SK-N-SH (cell line): ENCODE measurements at regions not wholly inside any gene's neighbourhood (a gene's known extent, or its start where the extent isn't known, plus 50 kb on each side); places are given as distances from the start of the nearest gene placed in this dataset.

Experiments
- CTCF ChIA-PET: fragments of 300-600, 350-600 bp; formaldehyde crosslinking; extraction: SDS; loops from one replicate; lab custom pipeline; 2021; lab: Yijun Ruan, JAX
- POLR2A ChIA-PET: fragments of 350-600 bp; sonication (Branson Sonifier 250); formaldehyde crosslinking; extraction: SDS; loops from one replicate; lab custom pipeline; 2020; ENCODE audit warnings: antibody characterized with exemption, inconsistent platforms; lab: Yijun Ruan, JAX
- DNase-seq: peaks from one replicate; pipeline ENCODE4 v3.0.0; 2012
- H2AFZ ChIP-seq: fragments of 200-600 bp; sonication (generic); 2 replicates; pipeline ENCODE4 v1.8.1; 2016; ENCODE audit warnings: antibody characterized with exemption, mild to moderate bottlenecking, low read depth
- H3F3A ChIP-seq: fragments of 200-600 bp; sonication (generic); replicated peaks from 2 replicates; pipeline ENCODE3; 2016; ENCODE audit warnings: antibody characterized with exemption, mild to moderate bottlenecking; ENCODE audit not compliant: insufficient read depth
- H3K27ac ChIP-seq, 2 experiments: fragments of 200-500 bp in 1 of 2; fragments of 200-600 bp in 1 of 2; sonication (Bioruptor generic) in 1 of 2; sonication (generic), shearing (Covaris generic) in 1 of 2; 2 replicates each; pipeline versions ENCODE4 v1.5.1 to v1.6.1; 2014 to 2016; ENCODE audit warnings: low read depth in 2 of 2, inconsistent platforms in 1 of 2, low read length in 1 of 2, mild to moderate bottlenecking in 1 of 2, mixed read lengths in 1 of 2
- H3K27me3 ChIP-seq: fragments of 200-600 bp; sonication (generic), shearing (Covaris generic); 2 replicates; pipeline ENCODE4 v1.6.1; 2016; ENCODE audit warnings: mixed run types; ENCODE audit not compliant: insufficient read depth
- H3K36me3 ChIP-seq, 2 experiments: fragments of 200-500 bp in 1 of 2; fragments of 200-600 bp in 1 of 2; sonication (Bioruptor generic) in 1 of 2; sonication (generic) in 1 of 2; replicated peaks in 1 of 2; 2 replicates each; pipeline versions ENCODE3 to v1.5.1; 2014 to 2016; ENCODE audit warnings: low read length in 1 of 2, mild to moderate bottlenecking in 1 of 2; ENCODE audit not compliant: insufficient read depth in 2 of 2, control insufficient read depth in 1 of 2
- H3K4me1 ChIP-seq, 2 experiments: fragments of 200-500 bp in 1 of 2; fragments of 200-600 bp in 1 of 2; sonication (Bioruptor generic) in 1 of 2; sonication (generic), shearing (Covaris generic) in 1 of 2; 2 replicates each; pipeline versions ENCODE4 v1.5.1 to v1.6.1; 2014 to 2016; ENCODE audit warnings: low read depth in 1 of 2, low read length in 1 of 2, mixed run types in 1 of 2; ENCODE audit not compliant: insufficient read depth in 2 of 2, control insufficient read depth in 1 of 2
- H3K4me2 ChIP-seq: fragments of 200-600 bp; sonication (generic), shearing (Covaris generic); 2 replicates; pipeline ENCODE4 v1.6.1; 2017; ENCODE audit warnings: mixed run types
- H3K4me3 ChIP-seq, 2 experiments: fragments of 200-500 bp in 1 of 2; fragments of 200-600 bp in 1 of 2; sonication (Bioruptor generic) in 1 of 2; sonication (generic), shearing (Covaris generic) in 1 of 2; 2 replicates each; pipeline versions ENCODE4 v1.5.1 to v1.8.1; 2014 to 2016; ENCODE audit warnings: low read depth in 2 of 2, inconsistent platforms in 1 of 2, low read length in 1 of 2, mild to moderate bottlenecking in 1 of 2, mixed read lengths in 1 of 2, moderate library complexity in 1 of 2
- H3K79me2 ChIP-seq: fragments of 200-600 bp; sonication (generic); 2 replicates; pipeline ENCODE4 v1.8.1; 2017; ENCODE audit warnings: mild to moderate bottlenecking; ENCODE audit not compliant: insufficient read depth
- H3K9ac ChIP-seq: fragments of 200-600 bp; sonication (generic); 2 replicates; pipeline ENCODE4 v1.6.1; 2017; ENCODE audit warnings: mixed run types
- H3K9me2 ChIP-seq: fragments of 200-600 bp; sonication (generic); 2 replicates; pipeline ENCODE4 v1.6.1; 2017; ENCODE audit warnings: mixed run types
- H3K9me3 ChIP-seq: fragments of 200-600 bp; sonication (generic); 2 replicates; pipeline ENCODE4 v1.6.1; 2017; ENCODE audit warnings: mixed run types, mild to moderate bottlenecking, moderate library complexity
- H4K20me1 ChIP-seq: fragments of 200-600 bp; sonication (generic); 2 replicates; pipeline ENCODE4 v1.6.1; 2017; ENCODE audit warnings: mild to moderate bottlenecking, mixed run types; ENCODE audit not compliant: insufficient read depth
- CHD2 ChIP-seq: fragments of 150-350 bp; IDR thresholded peaks from 2 replicates; pipeline ENCODE4 v1.6.1; 2018; ENCODE audit warnings: low read length; ENCODE audit not compliant: partially characterized antibody
- FOSL2 ChIP-seq: IDR thresholded peaks from 2 replicates; pipeline ENCODE4 v1.4.0; 2012; ENCODE audit warnings: low read depth, mild to moderate bottlenecking, moderate library complexity, borderline replicate concordance
- FOXJ3 ChIP-seq: sonication (generic); formaldehyde crosslinking; IDR thresholded peaks from 2 replicates; pipeline ENCODE4 v1.5.1; 2020; ENCODE audit warnings: mild to moderate bottlenecking, missing genetic modification reagents
- FOXM1 ChIP-seq: IDR thresholded peaks from 2 replicates; pipeline ENCODE4 v1.4.0; 2012; ENCODE audit warnings: low read depth, mild to moderate bottlenecking
- GATA2 ChIP-seq: sonication (generic); formaldehyde crosslinking; IDR thresholded peaks from 2 replicates; pipeline ENCODE4 v1.5.0; 2020; ENCODE audit warnings: mild to moderate bottlenecking, missing genetic modification reagents
- NFIC ChIP-seq: IDR thresholded peaks from 2 replicates; pipeline ENCODE4 v1.4.0; 2012; ENCODE audit warnings: borderline replicate concordance
- NRF1 ChIP-seq: IDR thresholded peaks from 2 replicates; pipeline ENCODE4 v1.6.1; 2012; ENCODE audit warnings: low read depth, mild to moderate bottlenecking, low read length
- POLR2AphosphoS5 ChIP-seq: IDR thresholded peaks from 2 replicates; pipeline ENCODE4 v1.6.1; 2012; ENCODE audit warnings: low read depth, low read length
- RCOR1 ChIP-seq: fragments of 150-350 bp; IDR thresholded peaks from 2 replicates; pipeline ENCODE4 v1.6.1; 2017; ENCODE audit warnings: antibody characterized with exemption, low read length
- SMC3 ChIP-seq: IDR thresholded peaks from 2 replicates; pipeline ENCODE4 v1.6.1; 2012; ENCODE audit warnings: low read depth, low read length, improper control_type of control experiment
- TCF12 ChIP-seq: IDR thresholded peaks from 2 replicates; pipeline ENCODE4 v1.4.0; 2012
- TEAD4 ChIP-seq: IDR thresholded peaks from 2 replicates; pipeline ENCODE4 v1.4.0; 2012; ENCODE audit warnings: mild to moderate bottlenecking, borderline replicate concordance; ENCODE audit not compliant: insufficient read depth
- WGBS: methylation state at CpG from one replicate; pipeline ENCODE4 v1.1.6; 2017; ENCODE audit warnings: low lambda C conversion rate; 5-methylcytosine and 5-hydroxymethylcytosine counted together
- TF ChIP-seq, protein P1 (sequence below): fragments of 150-350 bp; IDR thresholded peaks from 2 replicates; pipeline ENCODE4 v1.6.1; 2016; ENCODE audit warnings: mild to moderate bottlenecking, low read depth, low read length
- TF ChIP-seq, protein P2 (sequence below): IDR thresholded peaks from 2 replicates; pipeline ENCODE4 v1.4.0; 2012; ENCODE audit warnings: low read depth
- TF ChIP-seq, protein P3 (sequence below): fragments of 200-600 bp; sonication (generic); IDR thresholded peaks from 2 replicates; pipeline ENCODE4 v1.6.1; 2017; ENCODE audit warnings: antibody characterized with exemption, mild to moderate bottlenecking, moderate library complexity
- TF ChIP-seq, protein P4 (sequence below): IDR thresholded peaks from 2 replicates; pipeline ENCODE4 v1.4.0; 2012; ENCODE audit warnings: low read depth, borderline replicate concordance
- TF ChIP-seq, protein P5 (sequence below): IDR thresholded peaks from 2 replicates; pipeline ENCODE4 v1.6.1; 2012; ENCODE audit warnings: mild to moderate bottlenecking, low read depth, low read length, moderate library complexity
- TF ChIP-seq, protein P6 (sequence below): fragments of 150-350 bp; IDR thresholded peaks from 2 replicates; pipeline ENCODE4 v1.6.1; 2017; ENCODE audit warnings: antibody characterized with exemption, low read length, low read depth, borderline replicate concordance

DNA sequence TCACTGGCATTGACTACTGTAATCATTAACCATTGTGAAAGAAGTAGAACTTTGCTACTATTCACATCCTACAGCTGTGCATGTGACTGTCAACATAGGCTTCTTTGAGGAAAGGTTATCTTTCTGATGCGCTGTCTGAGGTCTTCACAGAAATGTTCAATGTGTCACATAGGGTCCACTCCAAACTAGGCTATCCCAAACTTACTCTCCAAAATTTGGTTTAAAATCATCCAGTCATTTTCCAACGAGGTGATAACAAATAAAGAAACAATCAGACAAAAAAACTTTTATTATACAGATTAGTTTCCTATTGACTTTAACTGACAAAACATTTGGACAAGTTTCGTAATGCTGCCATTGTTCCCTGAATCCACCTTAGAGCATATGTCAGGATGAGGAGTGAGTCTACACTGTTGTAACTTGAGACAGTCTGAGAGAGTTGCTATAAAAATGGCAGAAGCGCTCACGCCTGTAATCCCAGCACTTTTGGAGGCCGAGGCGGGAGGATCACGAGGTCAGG lies 511.6 kb downstream of the PLOD2 start:
- no peak overlapping the region for H2AFZ ChIP-seq
- H3K9me3 ChIP-seq: no peaks in the 10 kb centered on the region
- H3K9me2 ChIP-seq: no peaks in the 10 kb centered on the region
- no peaks in the 10 kb centered on the region for H3K36me3 ChIP-seq
- ChIA-PET POLR2A (no interaction called here), CTCF (no interaction called here)
- no peaks in the 10 kb centered on the region for H3K79me2 ChIP-seq
- H3K9ac ChIP-seq: no peak overlapping the region
- H4K20me1 ChIP-seq: no peaks in the 10 kb centered on the region
- no peak overlapping the region for H3K27ac ChIP-seq
- no peak for TF ChIP-seq NFIC
- TF ChIP-seq, protein P1, sequence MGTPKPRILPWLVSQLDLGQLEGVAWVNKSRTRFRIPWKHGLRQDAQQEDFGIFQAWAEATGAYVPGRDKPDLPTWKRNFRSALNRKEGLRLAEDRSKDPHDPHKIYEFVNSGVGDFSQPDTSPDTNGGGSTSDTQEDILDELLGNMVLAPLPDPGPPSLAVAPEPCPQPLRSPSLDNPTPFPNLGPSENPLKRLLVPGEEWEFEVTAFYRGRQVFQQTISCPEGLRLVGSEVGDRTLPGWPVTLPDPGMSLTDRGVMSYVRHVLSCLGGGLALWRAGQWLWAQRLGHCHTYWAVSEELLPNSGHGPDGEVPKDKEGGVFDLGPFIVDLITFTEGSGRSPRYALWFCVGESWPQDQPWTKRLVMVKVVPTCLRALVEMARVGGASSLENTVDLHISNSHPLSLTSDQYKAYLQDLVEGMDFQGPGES: no peak
- TF ChIP-seq FOXJ3: no peak
- TF ChIP-seq POLR2AphosphoS5: no peak
- no peak for TF ChIP-seq TCF12
- TF ChIP-seq, protein P2, sequence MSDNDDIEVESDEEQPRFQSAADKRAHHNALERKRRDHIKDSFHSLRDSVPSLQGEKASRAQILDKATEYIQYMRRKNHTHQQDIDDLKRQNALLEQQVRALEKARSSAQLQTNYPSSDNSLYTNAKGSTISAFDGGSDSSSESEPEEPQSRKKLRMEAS: no peak
- TF ChIP-seq, protein P3, sequence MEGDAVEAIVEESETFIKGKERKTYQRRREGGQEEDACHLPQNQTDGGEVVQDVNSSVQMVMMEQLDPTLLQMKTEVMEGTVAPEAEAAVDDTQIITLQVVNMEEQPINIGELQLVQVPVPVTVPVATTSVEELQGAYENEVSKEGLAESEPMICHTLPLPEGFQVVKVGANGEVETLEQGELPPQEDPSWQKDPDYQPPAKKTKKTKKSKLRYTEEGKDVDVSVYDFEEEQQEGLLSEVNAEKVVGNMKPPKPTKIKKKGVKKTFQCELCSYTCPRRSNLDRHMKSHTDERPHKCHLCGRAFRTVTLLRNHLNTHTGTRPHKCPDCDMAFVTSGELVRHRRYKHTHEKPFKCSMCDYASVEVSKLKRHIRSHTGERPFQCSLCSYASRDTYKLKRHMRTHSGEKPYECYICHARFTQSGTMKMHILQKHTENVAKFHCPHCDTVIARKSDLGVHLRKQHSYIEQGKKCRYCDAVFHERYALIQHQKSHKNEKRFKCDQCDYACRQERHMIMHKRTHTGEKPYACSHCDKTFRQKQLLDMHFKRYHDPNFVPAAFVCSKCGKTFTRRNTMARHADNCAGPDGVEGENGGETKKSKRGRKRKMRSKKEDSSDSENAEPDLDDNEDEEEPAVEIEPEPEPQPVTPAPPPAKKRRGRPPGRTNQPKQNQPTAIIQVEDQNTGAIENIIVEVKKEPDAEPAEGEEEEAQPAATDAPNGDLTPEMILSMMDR: no peak
- no peak for TF ChIP-seq CHD2
- no peak for TF ChIP-seq GATA2 (CRISPR knock-in tag)
- no peak for TF ChIP-seq RCOR1
- TF ChIP-seq, protein P4, sequence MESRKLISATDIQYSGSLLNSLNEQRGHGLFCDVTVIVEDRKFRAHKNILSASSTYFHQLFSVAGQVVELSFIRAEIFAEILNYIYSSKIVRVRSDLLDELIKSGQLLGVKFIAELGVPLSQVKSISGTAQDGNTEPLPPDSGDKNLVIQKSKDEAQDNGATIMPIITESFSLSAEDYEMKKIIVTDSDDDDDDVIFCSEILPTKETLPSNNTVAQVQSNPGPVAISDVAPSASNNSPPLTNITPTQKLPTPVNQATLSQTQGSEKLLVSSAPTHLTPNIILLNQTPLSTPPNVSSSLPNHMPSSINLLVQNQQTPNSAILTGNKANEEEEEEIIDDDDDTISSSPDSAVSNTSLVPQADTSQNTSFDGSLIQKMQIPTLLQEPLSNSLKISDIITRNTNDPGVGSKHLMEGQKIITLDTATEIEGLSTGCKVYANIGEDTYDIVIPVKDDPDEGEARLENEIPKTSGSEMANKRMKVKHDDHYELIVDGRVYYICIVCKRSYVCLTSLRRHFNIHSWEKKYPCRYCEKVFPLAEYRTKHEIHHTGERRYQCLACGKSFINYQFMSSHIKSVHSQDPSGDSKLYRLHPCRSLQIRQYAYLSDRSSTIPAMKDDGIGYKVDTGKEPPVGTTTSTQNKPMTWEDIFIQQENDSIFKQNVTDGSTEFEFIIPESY: no peak
- no peak for TF ChIP-seq FOXM1
- no peak for TF ChIP-seq TEAD4
- TF ChIP-seq, protein P5, sequence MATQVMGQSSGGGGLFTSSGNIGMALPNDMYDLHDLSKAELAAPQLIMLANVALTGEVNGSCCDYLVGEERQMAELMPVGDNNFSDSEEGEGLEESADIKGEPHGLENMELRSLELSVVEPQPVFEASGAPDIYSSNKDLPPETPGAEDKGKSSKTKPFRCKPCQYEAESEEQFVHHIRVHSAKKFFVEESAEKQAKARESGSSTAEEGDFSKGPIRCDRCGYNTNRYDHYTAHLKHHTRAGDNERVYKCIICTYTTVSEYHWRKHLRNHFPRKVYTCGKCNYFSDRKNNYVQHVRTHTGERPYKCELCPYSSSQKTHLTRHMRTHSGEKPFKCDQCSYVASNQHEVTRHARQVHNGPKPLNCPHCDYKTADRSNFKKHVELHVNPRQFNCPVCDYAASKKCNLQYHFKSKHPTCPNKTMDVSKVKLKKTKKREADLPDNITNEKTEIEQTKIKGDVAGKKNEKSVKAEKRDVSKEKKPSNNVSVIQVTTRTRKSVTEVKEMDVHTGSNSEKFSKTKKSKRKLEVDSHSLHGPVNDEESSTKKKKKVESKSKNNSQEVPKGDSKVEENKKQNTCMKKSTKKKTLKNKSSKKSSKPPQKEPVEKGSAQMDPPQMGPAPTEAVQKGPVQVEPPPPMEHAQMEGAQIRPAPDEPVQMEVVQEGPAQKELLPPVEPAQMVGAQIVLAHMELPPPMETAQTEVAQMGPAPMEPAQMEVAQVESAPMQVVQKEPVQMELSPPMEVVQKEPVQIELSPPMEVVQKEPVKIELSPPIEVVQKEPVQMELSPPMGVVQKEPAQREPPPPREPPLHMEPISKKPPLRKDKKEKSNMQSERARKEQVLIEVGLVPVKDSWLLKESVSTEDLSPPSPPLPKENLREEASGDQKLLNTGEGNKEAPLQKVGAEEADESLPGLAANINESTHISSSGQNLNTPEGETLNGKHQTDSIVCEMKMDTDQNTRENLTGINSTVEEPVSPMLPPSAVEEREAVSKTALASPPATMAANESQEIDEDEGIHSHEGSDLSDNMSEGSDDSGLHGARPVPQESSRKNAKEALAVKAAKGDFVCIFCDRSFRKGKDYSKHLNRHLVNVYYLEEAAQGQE: no peak
- no peak for TF ChIP-seq FOSL2
- TF ChIP-seq, protein P6, sequence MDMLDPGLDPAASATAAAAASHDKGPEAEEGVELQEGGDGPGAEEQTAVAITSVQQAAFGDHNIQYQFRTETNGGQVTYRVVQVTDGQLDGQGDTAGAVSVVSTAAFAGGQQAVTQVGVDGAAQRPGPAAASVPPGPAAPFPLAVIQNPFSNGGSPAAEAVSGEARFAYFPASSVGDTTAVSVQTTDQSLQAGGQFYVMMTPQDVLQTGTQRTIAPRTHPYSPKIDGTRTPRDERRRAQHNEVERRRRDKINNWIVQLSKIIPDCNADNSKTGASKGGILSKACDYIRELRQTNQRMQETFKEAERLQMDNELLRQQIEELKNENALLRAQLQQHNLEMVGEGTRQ: no peak
- TF ChIP-seq SMC3: no peak
- no peak for TF ChIP-seq NRF1
- 26% methylated on average over 8 of the region's 8 CpGs for WGBS
- no peak overlapping the region for H3K4me2 ChIP-seq
- no peaks in the 10 kb centered on the region for H3K4me1 ChIP-seq
- no peaks in the 10 kb centered on the region for H3K27me3 ChIP-seq
- H3F3A ChIP-seq: no peaks in the 10 kb centered on the region
- H3K4me3 ChIP-seq: no peak overlapping the region
- no peak for DNase-seq
